H1 (cell line): ENCODE measurements at regions not wholly inside any gene's neighbourhood (a gene's known extent, or its start where the extent isn't known, plus 50 kb on each side); places are given as distances from the start of the nearest gene placed in this dataset.
A peak's percentile ranks its signal among the peaks of the same experiment; 100 is the strongest.

Source experiments
- CTCF ChIA-PET: fragments of 300-600 bp; sonication (Branson Sonifier 250); formaldehyde crosslinking; loops from one replicate; lab custom pipeline; 2021; ENCODE audit not compliant: partially characterized antibody; lab: Charles Lee
- POLR2A ChIA-PET: fragments of 300-600 bp; sonication (Branson Sonifier 250); formaldehyde crosslinking; loops from one replicate; lab custom pipeline; 2021; ENCODE audit warnings: inconsistent platforms; ENCODE audit not compliant: partially characterized antibody; lab: Charles Lee
- DNase-seq, 2 experiments: peaks; one replicate each; pipeline versions ENCODE4 v3.0.0 to v3.0.0-alpha.2; 2010 to 2022; ENCODE audit warnings: low spot score in 2 of 2, low read depth in 1 of 2, mixed read lengths in 1 of 2
- FAIRE-seq: peaks from 2 replicates; lab custom pipeline; 2011; peaks lifted over from hg19 to GRCh38; lab: Jason Lieb, UNC
- H2AFZ ChIP-seq: 2 replicates; pipeline ENCODE4 v1.8.1; 2012; ENCODE audit warnings: low read length, inconsistent platforms
- H2AK5ac ChIP-seq: 2 replicates; pipeline ENCODE4 v1.6.1; 2013; ENCODE audit warnings: low read depth, low read length
- H2BK120ac ChIP-seq: replicated peaks from 2 replicates; pipeline ENCODE3; 2013; ENCODE audit warnings: low read depth, low read length, inconsistent platforms
- H2BK12ac ChIP-seq: 2 replicates; pipeline ENCODE4 v1.6.1; 2013; ENCODE audit warnings: low read depth, low read length
- H2BK15ac ChIP-seq: 2 replicates; pipeline ENCODE4 v1.6.1; 2013; ENCODE audit warnings: low read length
- H2BK20ac ChIP-seq: 2 replicates; pipeline ENCODE4 v1.6.1; 2013; ENCODE audit warnings: low read length
- H2BK5ac ChIP-seq: 2 replicates; pipeline ENCODE4 v1.6.1; 2013; ENCODE audit warnings: low read depth, low read length
- H3K14ac ChIP-seq: 2 replicates; pipeline ENCODE4 v1.6.1; 2013; ENCODE audit warnings: inconsistent platforms; ENCODE audit not compliant: insufficient read length
- H3K18ac ChIP-seq: 2 replicates; pipeline ENCODE4 v1.6.1; 2013; ENCODE audit warnings: low read length; ENCODE audit errors: extremely low read depth
- H3K23ac ChIP-seq: 2 replicates; pipeline ENCODE4 v1.6.1; 2013; ENCODE audit warnings: inconsistent platforms; ENCODE audit not compliant: insufficient read length
- H3K23me2 ChIP-seq: 2 replicates; pipeline ENCODE4 v1.6.1; 2013; ENCODE audit warnings: low read depth, low read length
- H3K27ac ChIP-seq: 2 replicates; pipeline ENCODE4 v1.6.1; 2011; ENCODE audit warnings: low read depth, low read length, inconsistent platforms
- H3K27me3 ChIP-seq, 4 experiments: replicated peaks in 1 of 4; 1 replicate in 1 of 4; 2 replicates in 3 of 4; pipeline versions ENCODE4 v1.6.1 to v1.8.1; 2011 to 2013; ENCODE audit warnings: low read length in 3 of 4, mild to moderate bottlenecking in 3 of 4, inconsistent platforms in 2 of 4, mixed read lengths in 2 of 4, moderate library complexity in 1 of 4; ENCODE audit not compliant: control insufficient read depth in 3 of 4, insufficient read depth in 3 of 4; ENCODE audit errors: extremely low read depth in 1 of 4
- H3K36me3 ChIP-seq, 4 experiments: 2 replicates each; pipeline versions ENCODE4 v1.6.1 to v1.8.1; 2011 to 2013; ENCODE audit warnings: mild to moderate bottlenecking in 4 of 4, low read length in 3 of 4, moderate library complexity in 2 of 4, control low read depth in 1 of 4, inconsistent platforms in 1 of 4; ENCODE audit not compliant: insufficient read depth in 4 of 4, control insufficient read depth in 2 of 4
- H3K4ac ChIP-seq: replicated peaks from 2 replicates; pipeline ENCODE3; 2013; ENCODE audit warnings: low read length, low read depth, mixed read lengths, inconsistent platforms; ENCODE audit not compliant: insufficient read length
- H3K4me1 ChIP-seq, 4 experiments: replicated peaks in 1 of 4; 1 replicate in 1 of 4; 2 replicates in 3 of 4; pipeline versions ENCODE4 v1.6.1 to v1.8.1; 2011 to 2013; ENCODE audit warnings: low read length in 3 of 4, inconsistent platforms in 2 of 4, mixed read lengths in 1 of 4; ENCODE audit not compliant: insufficient read depth in 4 of 4, control insufficient read depth in 3 of 4
- H3K4me2 ChIP-seq, 2 experiments: 2 replicates each; pipeline versions ENCODE4 v1.6.1 to v1.8.1; 2011 to 2013; ENCODE audit warnings: low read depth in 2 of 2, low read length in 2 of 2, control low read depth in 1 of 2, inconsistent platforms in 1 of 2, mild to moderate bottlenecking in 1 of 2; ENCODE audit not compliant: insufficient read depth in 1 of 2
- H3K4me3 ChIP-seq, 4 experiments: fragments of 200-600, 300-600 bp in 1 of 4; sonication (generic), shearing (Covaris generic), sonication (Bioruptor Twin) in 1 of 4; 2 replicates each; pipeline versions ENCODE4 v1.5.1 to v1.8.1; 2011 to 2016; ENCODE audit warnings: low read length in 4 of 4, low read depth in 3 of 4, control low read depth in 2 of 4, inconsistent platforms in 2 of 4, mild to moderate bottlenecking in 2 of 4, mixed read lengths in 1 of 4, moderate library complexity in 1 of 4; ENCODE audit not compliant: insufficient read depth in 2 of 4; ENCODE audit errors: extremely low read depth in 1 of 4
- H3K56ac ChIP-seq: replicated peaks from 2 replicates; pipeline ENCODE3; 2013; ENCODE audit warnings: low read depth, mild to moderate bottlenecking, mixed read lengths, low read length, inconsistent platforms; ENCODE audit not compliant: insufficient read length
- H3K79me1 ChIP-seq: 2 replicates; pipeline ENCODE4 v1.6.1; 2013; ENCODE audit warnings: low read depth, low read length, control low read depth
- H3K79me2 ChIP-seq, 2 experiments: 2 replicates each; pipeline versions ENCODE4 v1.6.1 to v1.8.1; 2012 to 2013; ENCODE audit warnings: low read length in 2 of 2, mild to moderate bottlenecking in 2 of 2, inconsistent platforms in 1 of 2; ENCODE audit not compliant: insufficient read depth in 2 of 2, control insufficient read depth in 1 of 2
- H3K9ac ChIP-seq, 4 experiments: replicated peaks in 1 of 4; 1 replicate in 1 of 4; 2 replicates in 3 of 4; pipeline versions ENCODE4 v1.6.1 to v1.8.1; 2011 to 2013; ENCODE audit warnings: low read depth in 3 of 4, low read length in 3 of 4, control low read depth in 2 of 4, mild to moderate bottlenecking in 2 of 4, moderate library complexity in 2 of 4, inconsistent platforms in 1 of 4; ENCODE audit errors: extremely low read depth in 1 of 4
- H3K9me3 ChIP-seq, 2 experiments: 2 replicates each; pipeline versions ENCODE4 v1.6.1 to v1.8.1; 2012 to 2013; ENCODE audit warnings: mild to moderate bottlenecking in 2 of 2, moderate library complexity in 2 of 2, control low read depth in 1 of 2, inconsistent platforms in 1 of 2, low read depth in 1 of 2, low read length in 1 of 2, mixed read lengths in 1 of 2; ENCODE audit not compliant: insufficient read depth in 2 of 2
- H4K20me1 ChIP-seq, 2 experiments: replicated peaks in 1 of 2; 2 replicates each; pipeline versions ENCODE3 to v1.8.1; 2011 to 2013; ENCODE audit warnings: inconsistent platforms in 2 of 2, low read length in 2 of 2, mild to moderate bottlenecking in 1 of 2; ENCODE audit not compliant: insufficient read depth in 2 of 2, control insufficient read depth in 1 of 2
- H4K5ac ChIP-seq: 2 replicates; pipeline ENCODE4 v1.6.1; 2013; ENCODE audit warnings: low read length, low read depth, mixed read lengths, inconsistent platforms; ENCODE audit not compliant: insufficient read length
- H4K8ac ChIP-seq: 2 replicates; pipeline ENCODE4 v1.8.0; 2013; ENCODE audit warnings: mild to moderate bottlenecking, moderate library complexity, low read length, inconsistent platforms; ENCODE audit not compliant: insufficient read depth; ENCODE audit errors: extremely low read depth
- H4K91ac ChIP-seq: replicated peaks from 2 replicates; pipeline ENCODE3; 2013; ENCODE audit warnings: low read length, mixed read lengths, inconsistent platforms; ENCODE audit not compliant: insufficient read length
- CEBPB ChIP-seq: IDR thresholded peaks from 2 replicates; pipeline ENCODE4 v1.6.1; 2012; ENCODE audit warnings: low read depth, low read length
- JUN ChIP-seq: IDR thresholded peaks from 2 replicates; pipeline ENCODE4 v1.6.1; 2011; ENCODE audit warnings: low read depth, mild to moderate bottlenecking, improper control_type of control experiment, low read length
- TAF1 ChIP-seq: IDR thresholded peaks from 2 replicates; pipeline ENCODE4 v1.6.1; 2011; ENCODE audit warnings: mild to moderate bottlenecking, low read depth, low read length
- whole genome bisulfite sequencing, 2 experiments: shearing (Covaris generic) in 1 of 2; methylation state at CpG; one replicate each; pipeline versions ENCODE4 v1.1.6 to v1.1.7; 2013 to 2015; ENCODE audit warnings: low lambda C conversion rate in 2 of 2, mixed read lengths in 2 of 2, inconsistent platforms in 1 of 2, low coverage in 1 of 2, missing lambda C conversion rate in 1 of 2; ENCODE audit not compliant: insufficient replicate concordance in 2 of 2, insufficient coverage in 1 of 2, insufficient read length in 1 of 2; ENCODE audit errors: extremely low coverage in 1 of 2, missing lambda C conversion rate in 1 of 2; 5-methylcytosine and 5-hydroxymethylcytosine counted together

- Histone ChIP-seq H3K36me3 (no peaks in the 10 kb centered on the region), H3K79me2 (no peaks in the 10 kb centered on the region), H3K27me3 (no peaks in the 10 kb centered on the region), H2AK5ac (no peak overlapping the region), H3K27ac (no peak overlapping the region), H3K4ac (no peak overlapping the region), H3K23ac (no peak overlapping the region), H4K91ac (no peak overlapping the region), H3K14ac (no peak overlapping the region), H3K23me2 (no peaks in the 10 kb centered on the region), H3K4me2 (no peak overlapping the region), H2BK12ac (no peak overlapping the region), H3K4me3 (no peak overlapping the region), H3K18ac (no peak overlapping the region), H2AFZ (no peak overlapping the region), H2BK120ac (no peak overlapping the region), H4K20me1 (no peaks in the 10 kb centered on the region), H4K8ac (no peak overlapping the region), H2BK15ac (no peak overlapping the region), H2BK20ac (no peak overlapping the region), H3K9me3 (no peaks in the 10 kb centered on the region), H4K5ac (no peak overlapping the region), H3K4me1 (no peaks in the 10 kb centered on the region), H3K56ac (no peak overlapping the region), H3K79me1 (no peaks in the 10 kb centered on the region), H2BK5ac (no peak overlapping the region), H3K9ac (no peak overlapping the region)
- ChIA-PET POLR2A (no interaction called here), CTCF (interaction anchor here (1.0 kb wide), 1 partner anchor 12 kb away, joined by 5 read pairs; no protein-coding TSS in a partner anchor)
- DNase-seq (no peak), FAIRE-seq (no peak)
- 100% methylated on average over 2 of the region's 2 CpGs; no CpG with 5 or more reads in 1 of the 2 experiments for WGBS, 2 experiments
- TF ChIP-seq TAF1, result no peak
- TF ChIP-seq JUN, result no peak
- TF ChIP-seq CEBPB, result peak; percentile 68
Observed at GRCh38 chr5:161089569-161089968, 237.6 kb upstream of the ATP10B start.
